A549 (cell line): ENCODE measurements at regions not wholly inside any gene's neighbourhood (a gene's known extent, or its start where the extent isn't known, plus 50 kb on each side); places are given as distances from the start of the nearest gene placed in this dataset.
"Not testable (repeated sequence)": the region's sequence is repeated elsewhere in the genome, so short reads cannot be mapped to it uniquely, and the experiment has no call there.

Experiments
- CHD4 ChIP-seq: fragments of 200-600 bp; sonication (generic); IDR thresholded peaks from 2 replicates; pipeline ENCODE4 v1.6.1; 2016; ENCODE audit warnings: antibody characterized with exemption, mild to moderate bottlenecking, borderline replicate concordance
- CTCF ChIP-seq: fragments of >200 bp; sonication (Bioruptor Twin); formaldehyde crosslinking; IDR thresholded peaks from 3 replicates; pipeline ENCODE4 v1.5.1; 2016
- MAX ChIP-seq: IDR thresholded peaks from 2 replicates; pipeline ENCODE4 v1.6.1; 2012
- MYC ChIP-seq: IDR thresholded peaks from 2 replicates; pipeline ENCODE4 v1.6.1; 2012; ENCODE audit warnings: mild to moderate bottlenecking, inconsistent platforms, low read length, improper control_type of control experiment, borderline replicate concordance
- POLR2A ChIP-seq: IDR thresholded peaks from 2 replicates; pipeline ENCODE4 v1.6.1; 2012; ENCODE audit warnings: mild to moderate bottlenecking, low read length
- POLR2AphosphoS2 ChIP-seq: conservative IDR thresholded peaks from 2 replicates; pipeline ENCODE4 v1.6.1; 2012; ENCODE audit warnings: low read length, improper control_type of control experiment, inconsistent platforms
- TP53 ChIP-seq: fragments of 250-450 bp; sonication (Bioruptor Pico); IDR thresholded peaks from 2 replicates; pipeline ENCODE4 v1.5.0; 2021; ENCODE audit warnings: mild to moderate bottlenecking, moderate library complexity

DNA sequence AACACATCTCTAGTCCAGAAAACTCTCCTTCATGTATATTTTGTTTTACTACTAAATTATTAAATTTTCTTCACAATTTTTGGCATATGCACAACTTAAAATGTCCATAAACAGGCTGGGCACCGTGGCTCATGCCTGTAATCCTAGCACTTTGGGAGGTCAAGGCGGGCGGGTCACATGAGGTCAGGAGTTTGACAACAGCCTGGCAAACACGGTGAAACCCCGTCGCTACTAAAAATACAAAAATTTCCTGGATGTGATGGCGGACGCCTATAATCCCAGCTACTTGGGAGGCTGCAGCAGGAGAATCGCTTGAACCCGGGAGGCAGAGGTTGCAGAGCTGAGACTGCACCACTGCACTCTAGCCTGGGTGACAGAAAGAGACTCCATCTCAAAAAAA lies 739.9 kb upstream of the LRRTM4 start:
- TF ChIP-seq TP53 (CRISPR knock-in tag); MYC; MAX; CHD4; POLR2A; CTCF; POLR2AphosphoS2: not testable (repeated sequence)
